ENCODE measurements at regions not wholly inside any gene's neighbourhood (a gene's known extent, or its start where the extent isn't known, plus 50 kb on each side); places are given as distances from the start of the nearest gene placed in this dataset.

DNA sequence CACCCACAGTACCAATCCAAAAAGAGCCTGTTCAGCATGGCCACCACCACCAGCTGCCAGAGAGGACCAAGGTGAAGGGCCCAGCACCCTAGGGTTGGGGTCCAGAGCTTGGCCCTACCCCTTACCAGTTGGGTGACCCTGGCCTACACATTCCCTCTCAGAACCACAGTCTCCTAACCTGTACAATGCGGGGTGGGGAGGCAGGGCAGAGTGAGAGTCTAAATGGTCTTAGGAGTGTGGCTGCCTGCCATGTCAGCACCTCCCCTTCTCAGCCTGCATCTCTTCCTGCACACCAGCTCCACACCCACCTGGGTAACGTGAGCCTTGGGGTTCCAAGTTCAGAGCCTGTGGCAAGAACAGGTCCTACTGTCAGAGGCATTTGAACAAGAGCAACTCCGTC, 92.2 kb downstream of the C5orf15 start:
- no peak for DNase-seq
- peaks cover 12% of the 10 kb centered on the region for H3K4me1 Mint-ChIP-seq (ENCODE audit: low read depth)
- H3K27ac Mint-ChIP-seq: no peak overlapping the region
- H3K27me3 Mint-ChIP-seq (ENCODE audit: insufficient read depth): peaks cover 32% of the 10 kb centered on the region
- no peaks in the 10 kb centered on the region for H3K36me3 Mint-ChIP-seq (ENCODE audit: low read depth)
- TF ChIP-seq, protein P1, sequence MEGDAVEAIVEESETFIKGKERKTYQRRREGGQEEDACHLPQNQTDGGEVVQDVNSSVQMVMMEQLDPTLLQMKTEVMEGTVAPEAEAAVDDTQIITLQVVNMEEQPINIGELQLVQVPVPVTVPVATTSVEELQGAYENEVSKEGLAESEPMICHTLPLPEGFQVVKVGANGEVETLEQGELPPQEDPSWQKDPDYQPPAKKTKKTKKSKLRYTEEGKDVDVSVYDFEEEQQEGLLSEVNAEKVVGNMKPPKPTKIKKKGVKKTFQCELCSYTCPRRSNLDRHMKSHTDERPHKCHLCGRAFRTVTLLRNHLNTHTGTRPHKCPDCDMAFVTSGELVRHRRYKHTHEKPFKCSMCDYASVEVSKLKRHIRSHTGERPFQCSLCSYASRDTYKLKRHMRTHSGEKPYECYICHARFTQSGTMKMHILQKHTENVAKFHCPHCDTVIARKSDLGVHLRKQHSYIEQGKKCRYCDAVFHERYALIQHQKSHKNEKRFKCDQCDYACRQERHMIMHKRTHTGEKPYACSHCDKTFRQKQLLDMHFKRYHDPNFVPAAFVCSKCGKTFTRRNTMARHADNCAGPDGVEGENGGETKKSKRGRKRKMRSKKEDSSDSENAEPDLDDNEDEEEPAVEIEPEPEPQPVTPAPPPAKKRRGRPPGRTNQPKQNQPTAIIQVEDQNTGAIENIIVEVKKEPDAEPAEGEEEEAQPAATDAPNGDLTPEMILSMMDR (IDR thresholded peaks at IDR 0.05): no peak
- peaks cover 9% of the 10 kb centered on the region for H3K9me3 Mint-ChIP-seq
- H3K4me3 Mint-ChIP-seq: no peak overlapping the region

DNA sequence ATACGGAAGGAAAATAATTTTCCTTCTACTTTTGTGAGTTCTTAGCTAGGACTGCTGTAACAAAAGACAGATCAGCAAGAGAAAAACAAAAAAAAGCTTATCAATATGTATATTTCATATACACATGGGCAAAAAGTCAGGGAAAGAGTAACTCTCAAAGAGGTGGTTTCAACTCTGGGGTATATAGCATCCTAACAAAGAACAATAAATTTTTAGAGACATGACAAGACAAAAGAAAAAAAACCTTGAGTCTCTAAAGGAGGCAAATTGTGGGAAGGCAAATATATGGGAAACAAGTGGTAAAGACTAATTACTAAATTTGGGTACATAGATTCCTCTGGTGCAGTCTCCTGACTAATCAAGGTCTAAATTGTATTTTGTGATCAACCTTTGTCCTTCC, 93.2 kb downstream of the C5orf15 start:
- Mint-ChIP-seq H3K27ac (no peak overlapping the region), H3K4me1 (ENCODE audit: low read depth) (peaks cover 23% of the 10 kb centered on the region), H3K9me3 (peaks cover 9% of the 10 kb centered on the region), H3K36me3 (ENCODE audit: low read depth) (no peaks in the 10 kb centered on the region), H3K4me3 (no peak overlapping the region; the same call in 1 of the 2 replicates), H3K27me3 (ENCODE audit: insufficient read depth) (peaks cover 29% of the 10 kb centered on the region)
- DNase-seq: no peak
- TF ChIP-seq, protein P1 (IDR thresholded peaks at IDR 0.05): no peak

DNA sequence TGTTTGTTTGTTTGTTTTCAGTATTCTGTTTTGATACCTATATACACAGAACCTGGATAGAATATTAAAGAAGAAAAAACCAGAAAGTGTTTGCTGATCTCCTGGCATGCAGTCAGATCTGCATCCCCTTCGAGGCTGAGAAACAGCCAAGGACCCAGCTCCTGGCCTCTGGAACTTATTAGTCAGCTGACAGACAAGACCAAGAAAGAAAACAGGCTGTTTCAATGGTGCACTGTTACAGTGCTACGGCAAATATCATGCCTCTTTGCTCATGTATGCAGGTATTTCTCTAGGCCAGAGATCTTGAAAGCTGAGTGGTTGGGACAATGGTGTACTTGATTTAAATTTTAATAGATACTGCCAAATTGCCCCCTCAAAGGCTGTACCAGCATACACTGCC, 95.0 kb downstream of the C5orf15 start:
- TF ChIP-seq, protein P1 (IDR thresholded peaks at IDR 0.05): no peak
- Mint-ChIP-seq H3K27ac (no peak overlapping the region), H3K27me3 (ENCODE audit: insufficient read depth) (peaks cover 30% of the 10 kb centered on the region), H3K4me1 (ENCODE audit: low read depth) (peaks cover 34% of the 10 kb centered on the region), H3K4me3 (no peak overlapping the region), H3K36me3 (ENCODE audit: low read depth) (no peaks in the 10 kb centered on the region), H3K9me3 (peaks cover 9% of the 10 kb centered on the region)
- DNase-seq: no peak

DNA sequence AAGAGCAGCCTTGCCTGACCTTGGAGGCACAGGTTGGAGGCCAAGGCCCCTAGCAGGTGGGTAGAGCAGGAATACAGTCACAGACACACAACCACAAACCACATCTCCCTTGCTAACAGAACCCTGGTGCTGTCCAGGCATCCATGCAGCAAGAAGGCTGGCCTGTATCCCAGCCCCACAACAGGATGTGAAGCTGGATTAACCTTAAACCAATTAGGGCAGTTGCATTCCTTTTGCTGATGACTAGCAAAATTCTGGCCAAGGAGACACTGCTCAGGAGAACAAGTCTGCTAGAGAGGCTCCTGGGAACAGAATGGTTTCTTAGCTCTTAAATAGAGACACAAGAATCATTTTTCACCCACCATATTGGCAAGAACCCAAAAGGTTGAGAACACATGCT, 97.8 kb downstream of the C5orf15 start:
- Mint-ChIP-seq H3K9me3 (peaks cover 9% of the 10 kb centered on the region), H3K27me3 (ENCODE audit: insufficient read depth) (peaks cover 38% of the 10 kb centered on the region), H3K4me3 (peak overlapping the region; percentile 39; the same call in 1 of the 2 replicates), H3K36me3 (ENCODE audit: low read depth) (no peaks in the 10 kb centered on the region), H3K27ac (peak overlapping the region; percentile 25; the same call in 1 of the 2 replicates), H3K4me1 (ENCODE audit: low read depth) (peaks cover 34% of the 10 kb centered on the region)
- TF ChIP-seq, protein P1 (IDR thresholded peaks at IDR 0.05): no peak
- peak; percentile 80 for DNase-seq

DNA sequence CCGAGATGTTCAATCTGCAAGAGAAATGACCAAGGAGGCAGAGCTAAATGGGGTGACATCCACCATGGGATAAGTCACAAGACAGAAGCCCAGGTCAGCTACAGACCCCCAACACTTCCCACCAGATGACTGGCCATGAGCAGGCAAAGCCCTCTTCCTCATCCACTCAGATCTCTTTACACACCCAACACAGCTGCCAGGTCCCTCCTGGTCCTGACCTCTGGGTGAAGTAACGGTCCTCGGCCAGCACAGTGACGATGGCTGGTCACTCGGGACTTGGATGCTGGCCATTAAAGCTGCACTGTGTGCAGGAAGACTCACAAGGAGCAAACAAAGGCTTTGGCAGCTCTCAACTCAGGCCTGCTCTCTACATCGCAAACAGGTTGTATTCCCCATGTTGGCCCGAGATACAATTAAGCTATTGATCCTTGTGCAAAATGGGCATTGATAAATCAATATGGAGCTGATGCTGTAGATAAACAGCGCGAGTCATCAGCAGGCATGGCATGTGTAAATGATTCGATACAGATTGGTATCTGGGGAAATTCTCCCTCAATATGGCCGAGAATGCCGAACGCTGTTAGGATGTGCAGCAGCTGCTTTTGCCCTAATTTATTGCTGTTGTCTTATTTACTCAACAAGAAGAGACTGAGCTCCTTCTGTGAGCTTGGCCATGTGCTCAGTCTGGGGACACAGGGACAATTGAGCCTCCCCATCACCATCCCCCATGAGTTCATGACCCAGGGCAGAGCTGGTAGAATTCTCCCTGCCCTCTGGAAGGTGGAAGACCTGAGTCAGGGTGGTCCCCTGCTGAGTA, 98.7 kb downstream of the C5orf15 start:
- no peaks in the 10 kb centered on the region for H3K36me3 Mint-ChIP-seq (ENCODE audit: low read depth)
- TF ChIP-seq, protein P1 (IDR thresholded peaks at IDR 0.05): peak; percentile 41
- H3K4me3 Mint-ChIP-seq: no peak overlapping the region
- H3K9me3 Mint-ChIP-seq: no peaks in the 10 kb centered on the region
- peaks cover 33% of the 10 kb centered on the region for H3K4me1 Mint-ChIP-seq (ENCODE audit: low read depth)
- DNase-seq: no peak
- H3K27me3 Mint-ChIP-seq (ENCODE audit: insufficient read depth): peaks cover 40% of the 10 kb centered on the region
- H3K27ac Mint-ChIP-seq: no peak overlapping the region
